Rectal smooth muscle tissue (tissue), 1 donor: ENCODE measurements at regions not wholly inside any gene's neighbourhood (a gene's known extent, or its start where the extent isn't known, plus 50 kb on each side); places are given as distances from the start of the nearest gene placed in this dataset.
A peak's percentile ranks its signal among the peaks of the same experiment; 100 is the strongest.

Experiments
- H3K27ac ChIP-seq: one replicate; pipeline ENCODE4 v1.7.0; 2013; ENCODE audit warnings: low read depth, low read length, inconsistent platforms
- H3K27me3 ChIP-seq: one replicate; pipeline ENCODE4 v1.7.0; 2013; ENCODE audit warnings: low read length; ENCODE audit not compliant: control insufficient read depth, insufficient read depth
- H3K36me3 ChIP-seq: one replicate; pipeline ENCODE4 v1.7.0; 2013; ENCODE audit warnings: low read length; ENCODE audit not compliant: control insufficient read depth, insufficient read depth
- H3K4me1 ChIP-seq: one replicate; pipeline ENCODE4 v1.7.0; 2013; ENCODE audit warnings: low read length; ENCODE audit not compliant: control insufficient read depth, insufficient read depth
- H3K4me3 ChIP-seq: one replicate; pipeline ENCODE4 v1.7.0; 2013; ENCODE audit warnings: low read length
- H3K9ac ChIP-seq: one replicate; pipeline ENCODE4 v1.7.0; 2013; ENCODE audit warnings: low read length

GRCh38 chr15:94069844-94070243, 161.5 kb upstream of the MCTP2 start:
- H3K27ac ChIP-seq, result peak overlapping the region; percentile 71
- no peaks in the 10 kb centered on the region for H3K27me3 ChIP-seq
- H3K9ac ChIP-seq, result no peak overlapping the region
- no peak overlapping the region for H3K4me3 ChIP-seq
- H3K4me1 ChIP-seq, result peaks cover 2% of the 10 kb centered on the region
- H3K36me3 ChIP-seq, result no peaks in the 10 kb centered on the region

- no peak overlapping the region for H3K9ac ChIP-seq
- H3K4me3 ChIP-seq, result no peak overlapping the region
- no peak overlapping the region for H3K27ac ChIP-seq
- no peaks in the 10 kb centered on the region for H3K36me3 ChIP-seq
- no peaks in the 10 kb centered on the region for H3K27me3 ChIP-seq
- peaks cover 2% of the 10 kb centered on the region for H3K4me1 ChIP-seq
These were observed 164.6 kb upstream of the MCTP2 start for GRCh38 chr15:94066811-94067210.

DNA sequence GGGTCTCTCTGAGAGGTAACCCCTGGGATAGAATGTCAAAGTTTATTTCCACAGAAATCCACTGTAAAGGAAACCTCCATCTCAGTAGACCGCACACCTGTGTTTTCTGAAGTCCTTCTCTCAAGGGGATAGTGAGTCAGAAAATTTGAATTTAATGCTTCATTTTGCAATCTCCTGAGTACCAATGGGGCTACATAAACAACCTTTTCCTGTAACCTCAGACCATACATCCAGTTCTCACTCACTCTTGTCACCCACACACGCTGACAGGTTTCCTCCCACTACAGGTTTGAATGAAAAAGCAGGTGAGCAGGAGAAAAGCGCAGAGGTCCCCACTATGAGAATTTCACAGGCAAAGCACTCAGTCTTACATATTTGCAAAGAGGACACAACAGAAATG, 165.3 kb upstream of the MCTP2 start:
- Histone ChIP-seq H3K4me1 (no peaks in the 10 kb centered on the region), H3K27me3 (no peaks in the 10 kb centered on the region), H3K36me3 (no peaks in the 10 kb centered on the region)

GRCh38 chr15:94064676-94065313, 166.6 kb upstream of the MCTP2 start:
- no peak overlapping the region for H3K9ac ChIP-seq
- no peaks in the 10 kb centered on the region for H3K4me1 ChIP-seq
- H3K27ac ChIP-seq, result peak overlapping the region; percentile 27
- H3K27me3 ChIP-seq, result no peaks in the 10 kb centered on the region
- H3K36me3 ChIP-seq, result no peaks in the 10 kb centered on the region
- no peak overlapping the region for H3K4me3 ChIP-seq

More for the DNA sequence above, 165.3 kb upstream of the MCTP2 start:
- H3K4me3 ChIP-seq, result no peak overlapping the region
- H3K27ac ChIP-seq, result no peak overlapping the region
- no peak overlapping the region for H3K9ac ChIP-seq

GRCh38 chr15:94061041-94061440, 170.3 kb upstream of the MCTP2 start:
- Histone ChIP-seq H3K4me3 (no peak overlapping the region), H3K27ac (no peak overlapping the region), H3K4me1 (no peaks in the 10 kb centered on the region), H3K9ac (no peak overlapping the region), H3K36me3 (no peaks in the 10 kb centered on the region), H3K27me3 (no peaks in the 10 kb centered on the region)

DNA sequence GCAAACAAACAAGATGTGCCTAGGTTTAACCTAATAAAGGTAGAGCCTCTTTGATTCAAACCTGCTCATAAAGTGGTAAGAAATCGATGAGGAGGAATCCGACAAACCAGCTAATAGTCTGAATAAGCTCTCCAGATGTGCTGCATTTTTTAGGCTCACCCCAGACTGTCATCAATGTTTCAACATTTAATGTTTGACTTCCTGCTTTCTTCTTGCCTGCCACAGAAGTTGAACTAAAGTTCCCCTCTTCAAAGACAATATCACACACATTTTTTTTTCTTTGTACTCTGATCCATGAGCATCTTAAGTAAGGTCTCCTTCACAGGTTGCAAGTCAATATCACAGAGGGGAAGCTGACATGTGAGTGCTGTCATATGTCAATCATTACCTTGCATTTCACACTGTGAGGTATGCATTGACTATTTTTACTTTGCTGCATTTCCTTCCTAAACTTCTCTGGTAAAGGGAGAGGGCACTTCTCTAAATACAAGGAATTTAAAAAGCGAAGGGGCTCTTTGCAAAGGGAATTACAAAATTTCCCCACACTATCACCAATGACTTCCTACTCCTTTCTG, 172.3 kb upstream of the MCTP2 start:
- Histone ChIP-seq H3K27ac (no peak overlapping the region), H3K4me3 (no peak overlapping the region), H3K9ac (no peak overlapping the region), H3K27me3 (no peaks in the 10 kb centered on the region), H3K36me3 (no peaks in the 10 kb centered on the region), H3K4me1 (no peaks in the 10 kb centered on the region)

- H3K36me3 ChIP-seq, result no peaks in the 10 kb centered on the region
- no peaks in the 10 kb centered on the region for H3K4me1 ChIP-seq
- no peaks in the 10 kb centered on the region for H3K27me3 ChIP-seq
- no peak overlapping the region for H3K4me3 ChIP-seq
- no peak overlapping the region for H3K9ac ChIP-seq
- H3K27ac ChIP-seq, result no peak overlapping the region
These were observed 174.1 kb upstream of the MCTP2 start for GRCh38 chr15:94057305-94057704.

DNA sequence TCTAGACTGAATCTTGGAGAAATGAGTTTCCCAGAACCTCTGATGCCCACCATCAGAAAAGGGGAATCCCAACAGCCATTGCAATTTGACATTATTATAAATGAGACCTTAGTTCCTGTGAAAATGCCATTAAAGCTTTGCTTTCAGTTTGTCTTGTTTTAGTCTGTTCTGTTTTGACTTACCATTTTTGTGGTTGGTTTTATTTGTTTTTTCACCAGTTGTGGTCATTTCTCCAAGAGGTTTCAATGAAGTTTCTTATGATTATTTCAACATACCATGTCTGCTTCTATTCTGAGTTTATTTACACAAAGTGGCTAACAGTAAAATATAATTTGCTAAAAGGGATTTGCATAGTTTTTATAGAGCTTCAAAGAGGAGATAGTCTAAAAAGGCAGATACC, 175.0 kb upstream of the MCTP2 start:
- Histone ChIP-seq H3K4me1 (no peaks in the 10 kb centered on the region), H3K27ac (no peak overlapping the region)

GRCh38 chr15:94053626-94054025, 177.7 kb upstream of the MCTP2 start:
- Histone ChIP-seq H3K27ac (no peak overlapping the region), H3K4me1 (no peaks in the 10 kb centered on the region), H3K36me3 (no peaks in the 10 kb centered on the region), H3K4me3 (no peak overlapping the region), H3K9ac (no peak overlapping the region), H3K27me3 (no peaks in the 10 kb centered on the region)

More for the DNA sequence above, 175.0 kb upstream of the MCTP2 start:
- H3K36me3 ChIP-seq, result no peaks in the 10 kb centered on the region
- no peaks in the 10 kb centered on the region for H3K27me3 ChIP-seq
- H3K4me3 ChIP-seq, result no peak overlapping the region
- H3K9ac ChIP-seq, result no peak overlapping the region

DNA sequence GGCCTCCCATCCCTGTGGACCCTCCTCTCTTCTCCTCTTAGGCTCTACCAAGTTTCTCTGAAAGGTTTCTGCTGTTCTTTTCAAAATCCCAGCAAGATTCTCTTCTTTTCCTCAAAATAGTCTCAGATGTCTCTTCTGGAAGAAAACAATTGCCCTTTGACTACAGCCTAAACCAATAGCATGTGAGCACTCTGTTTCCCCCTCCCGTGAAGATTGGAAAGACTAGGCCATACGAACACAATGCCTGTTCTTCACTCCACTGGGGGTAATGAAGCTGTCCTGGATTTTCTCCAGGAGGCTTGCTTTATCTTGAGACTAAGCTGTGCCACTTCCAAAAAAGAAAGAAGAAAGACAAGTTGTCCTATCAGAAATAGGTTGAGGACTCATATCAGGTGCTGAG, 178.7 kb upstream of the MCTP2 start:
- Histone ChIP-seq H3K4me1 (no peaks in the 10 kb centered on the region), H3K27ac (no peak overlapping the region), H3K4me3 (no peak overlapping the region), H3K9ac (no peak overlapping the region), H3K27me3 (no peaks in the 10 kb centered on the region), H3K36me3 (no peaks in the 10 kb centered on the region)

DNA sequence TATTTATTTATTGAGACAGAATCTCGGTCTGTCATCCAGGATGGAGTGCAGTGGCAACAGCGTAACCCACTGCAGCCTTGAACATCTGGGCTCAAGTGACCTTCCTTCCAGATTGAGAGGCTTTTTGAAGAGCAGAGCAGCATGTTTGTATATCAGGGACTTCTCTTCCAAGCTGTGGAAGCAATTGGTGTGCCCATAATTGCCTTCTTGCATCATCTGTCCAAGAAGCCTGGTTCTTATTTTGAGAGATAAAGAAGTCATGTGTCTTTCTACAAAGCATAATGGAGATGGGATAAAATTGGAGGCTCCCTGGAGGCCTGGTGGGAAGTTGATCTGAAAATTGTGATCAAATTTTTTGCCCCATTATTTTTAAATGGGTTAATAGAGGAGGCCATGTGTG, 183.8 kb upstream of the MCTP2 start:
- H3K27ac ChIP-seq, result no peak overlapping the region
- H3K36me3 ChIP-seq, result no peaks in the 10 kb centered on the region
- no peak overlapping the region for H3K9ac ChIP-seq

DNA sequence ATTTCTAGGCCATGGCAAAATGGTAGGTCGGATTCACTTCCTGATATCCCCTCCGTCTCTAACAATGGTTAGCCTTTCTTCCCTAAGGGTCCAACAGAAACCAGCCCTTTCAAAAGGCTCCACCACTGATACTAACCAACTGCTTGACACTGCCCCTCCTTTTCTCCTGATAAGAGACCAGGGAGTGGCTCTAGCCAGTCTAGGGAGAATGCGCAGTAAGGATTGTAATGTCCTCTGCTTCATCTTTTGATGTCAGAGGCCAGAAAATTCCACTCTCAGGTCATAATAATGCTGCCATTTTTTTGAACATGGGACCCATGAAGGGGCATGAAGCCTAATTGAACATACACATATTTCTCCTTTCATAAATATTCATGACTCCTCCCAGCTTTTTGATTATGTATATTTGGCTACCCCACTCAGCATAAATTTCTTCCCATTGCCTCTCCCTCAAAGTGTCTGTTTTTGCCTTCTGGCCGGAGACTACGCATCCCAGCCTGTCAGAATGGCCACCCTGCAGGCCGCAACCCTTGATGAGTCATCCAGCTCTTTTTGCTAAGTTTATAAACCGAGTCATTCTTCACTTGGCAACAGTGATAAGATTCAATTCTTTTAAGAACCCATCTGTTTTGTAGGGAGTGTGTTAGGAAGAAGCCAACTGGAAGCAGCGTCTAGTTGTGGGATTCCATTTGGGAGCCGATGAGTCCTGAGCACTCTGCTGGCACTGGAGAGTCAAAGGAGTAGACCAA, 189.0 kb upstream of the MCTP2 start:
- Histone ChIP-seq H3K36me3 (no peaks in the 10 kb centered on the region), H3K27me3 (no peaks in the 10 kb centered on the region), H3K4me3 (no peak overlapping the region), H3K4me1 (no peaks in the 10 kb centered on the region), H3K9ac (no peak overlapping the region), H3K27ac (no peak overlapping the region)

More for the DNA sequence above, 183.8 kb upstream of the MCTP2 start:
- H3K4me3 ChIP-seq, result no peak overlapping the region
- H3K4me1 ChIP-seq, result no peaks in the 10 kb centered on the region
- no peaks in the 10 kb centered on the region for H3K27me3 ChIP-seq

DNA sequence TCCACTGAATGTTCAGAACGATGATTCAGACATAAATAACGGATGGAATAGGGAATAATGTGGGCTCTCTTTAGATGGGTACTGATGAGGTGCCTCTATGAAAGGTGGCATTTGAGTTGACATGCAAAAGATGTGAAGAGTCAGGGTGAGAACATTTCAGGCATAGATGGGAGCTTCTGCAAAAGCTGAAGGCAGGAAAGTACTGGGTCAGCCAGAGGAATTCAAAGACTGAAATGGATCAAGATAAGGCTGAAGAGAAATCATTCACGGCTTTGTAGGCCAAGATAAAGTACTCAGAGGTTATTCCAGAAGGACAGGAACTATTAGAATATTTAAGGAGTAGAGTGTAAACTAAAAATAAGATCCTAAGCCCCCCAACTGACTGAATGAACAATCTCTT, 189.6 kb upstream of the MCTP2 start:
- Histone ChIP-seq H3K27ac (no peak overlapping the region), H3K4me3 (no peak overlapping the region), H3K27me3 (no peaks in the 10 kb centered on the region), H3K4me1 (no peaks in the 10 kb centered on the region), H3K9ac (no peak overlapping the region), H3K36me3 (no peaks in the 10 kb centered on the region)
